K562 (cell line): ENCODE measurements at regions not wholly inside any gene's neighbourhood (a gene's known extent, or its start where the extent isn't known, plus 50 kb on each side); places are given as distances from the start of the nearest gene placed in this dataset.

Experiments
- ARID1B ChIP-seq: fragments of 450-650 bp; IDR thresholded peaks from 2 replicates; pipeline ENCODE4 v1.6.1; 2016; ENCODE audit warnings: antibody characterized with exemption, mild to moderate bottlenecking, inconsistent platforms
- ATF1 ChIP-seq, 2 experiments: fragments of 450-650 bp in 1 of 2; IDR thresholded peaks; 2 replicates each; pipeline ENCODE4 v1.6.1; 2016; ENCODE audit warnings: missing compliant biosample characterization in 1 of 2, missing genetic modification characterization in 1 of 2
- BHLHE40 ChIP-seq: IDR thresholded peaks from 2 replicates; pipeline ENCODE4 v1.6.1; 2011; ENCODE audit warnings: low read length, improper control_type of control experiment
- FIP1L1 ChIP-seq: fragments of 200-400 bp; formaldehyde crosslinking; IDR thresholded peaks from 2 replicates; pipeline ENCODE4 v1.6.1; 2018; ENCODE audit warnings: mild to moderate bottlenecking, low read depth, low read length; ENCODE audit not compliant: poor library complexity, severe bottlenecking
- FOXA3 ChIP-seq, 2 experiments: fragments of 450-650 bp in 1 of 2; sonication (generic) in 1 of 2; formaldehyde crosslinking; IDR thresholded peaks in 1 of 2; conservative IDR thresholded peaks in 1 of 2; 2 replicates each; pipeline versions ENCODE4 v1.4.0 to v1.8.0; 2020 to 2022; ENCODE audit warnings: mild to moderate bottlenecking in 2 of 2, missing genetic modification reagents in 1 of 2
- GABPB1 ChIP-seq: sonication (generic); formaldehyde crosslinking; IDR thresholded peaks from 2 replicates; pipeline ENCODE4 v1.8.0; 2022; ENCODE audit warnings: mild to moderate bottlenecking, missing genetic modification reagents
- JUN ChIP-seq, 2 experiments: sonication (generic) in 1 of 2; formaldehyde crosslinking in 1 of 2; IDR thresholded peaks; 2 replicates each; pipeline versions ENCODE4 v1.6.1 to v1.8.0; 2012 to 2022; ENCODE audit warnings: borderline replicate concordance in 2 of 2, mild to moderate bottlenecking in 2 of 2, improper control_type of control experiment in 1 of 2, low read depth in 1 of 2, low read length in 1 of 2, missing genetic modification reagents in 1 of 2
- KDM2B ChIP-seq: fragments of 250-450 bp; sonication (Bioruptor Pico); IDR thresholded peaks from 2 replicates; pipeline ENCODE4 v1.8.0; 2021; ENCODE audit warnings: mild to moderate bottlenecking, moderate library complexity
- KLF1 ChIP-seq: fragments of 450-650 bp; IDR thresholded peaks from 2 replicates; pipeline ENCODE4 v1.6.1; 2016; ENCODE audit warnings: missing genetic modification characterization, missing compliant biosample characterization
- NFXL1 ChIP-seq: fragments of 450-650 bp; formaldehyde crosslinking; IDR thresholded peaks from 2 replicates; pipeline ENCODE4 v1.4.0; 2021; ENCODE audit warnings: mild to moderate bottlenecking
- RBFOX2 ChIP-seq: fragments of 200-400 bp; formaldehyde crosslinking; IDR thresholded peaks from 2 replicates; pipeline ENCODE4 v1.6.1; 2017; ENCODE audit warnings: low read depth, mild to moderate bottlenecking, low read length, moderate library complexity
- SOX6 ChIP-seq: fragments of 450-650 bp; IDR thresholded peaks from 2 replicates; pipeline ENCODE4 v1.6.1; 2014; ENCODE audit warnings: mild to moderate bottlenecking
- ZNF140 ChIP-seq: fragments of 250-450 bp; sonication (Bioruptor Pico); IDR thresholded peaks from 2 replicates; pipeline ENCODE4 v1.8.0; 2021; ENCODE audit warnings: moderate library complexity, mild to moderate bottlenecking, inconsistent platforms
- TF ChIP-seq, protein P1 (sequence below), 2 experiments: fragments of 450-650 bp in 1 of 2; sonication (generic) in 1 of 2; formaldehyde crosslinking in 1 of 2; IDR thresholded peaks in 1 of 2; conservative IDR thresholded peaks in 1 of 2; 2 replicates each; pipeline versions ENCODE4 v1.6.1 to v1.8.1; 2016 to 2023; ENCODE audit warnings: mild to moderate bottlenecking in 2 of 2, moderate library complexity in 2 of 2, inconsistent platforms in 1 of 2, missing genetic modification reagents in 1 of 2
- TF ChIP-seq, protein P2 (sequence below): fragments of 450-650 bp; IDR thresholded peaks from 2 replicates; pipeline ENCODE4 v1.6.1; 2016; ENCODE audit warnings: low read depth, mild to moderate bottlenecking, moderate library complexity

DNA sequence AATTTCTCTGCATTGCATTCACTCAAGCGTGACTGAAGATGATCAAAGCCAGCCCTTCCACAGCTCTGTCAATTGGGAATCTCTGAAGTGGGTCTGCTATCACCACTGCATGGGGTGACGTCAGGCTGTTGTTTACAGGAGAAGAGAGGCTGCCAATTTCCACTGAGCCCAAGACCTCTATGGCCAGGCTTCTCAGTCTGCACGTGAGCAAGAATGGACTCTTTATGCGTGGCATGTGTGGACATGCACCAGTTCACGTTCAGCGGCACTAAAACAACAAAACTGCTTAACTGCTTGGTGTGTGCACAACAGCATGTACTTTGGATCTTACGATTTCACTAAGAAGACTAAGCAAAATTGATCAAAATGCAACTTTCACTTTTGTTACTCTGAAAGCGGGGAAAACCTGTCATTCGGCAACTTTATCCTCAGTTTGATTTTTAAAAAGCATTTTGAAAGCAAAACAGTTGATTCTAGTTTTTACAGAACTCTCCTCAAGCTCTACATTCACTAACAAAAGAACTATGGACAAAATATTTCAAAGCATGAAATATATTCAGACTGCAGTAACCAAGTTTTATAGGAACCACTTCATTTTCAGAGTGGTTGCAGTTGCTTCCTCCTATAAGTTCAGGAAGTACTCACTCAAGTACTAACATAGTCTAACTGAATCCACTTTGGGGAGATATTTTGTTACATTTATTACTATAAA, 77.0 kb upstream of the SERTAD2 start (continued):
- TF ChIP-seq KLF1: no peak
- no peak for TF ChIP-seq RBFOX2
- TF ChIP-seq, protein P1, sequence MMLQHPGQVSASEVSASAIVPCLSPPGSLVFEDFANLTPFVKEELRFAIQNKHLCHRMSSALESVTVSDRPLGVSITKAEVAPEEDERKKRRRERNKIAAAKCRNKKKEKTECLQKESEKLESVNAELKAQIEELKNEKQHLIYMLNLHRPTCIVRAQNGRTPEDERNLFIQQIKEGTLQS (IDR thresholded peaks at IDR 0.05): peak; percentile 84
- TF ChIP-seq, protein P1 (CRISPR knock-in tag; conservative IDR thresholded peaks at IDR 0.05): no peak
- no peak for TF ChIP-seq ARID1B
- TF ChIP-seq FOXA3 (CRISPR knock-in tag; conservative IDR thresholded peaks at IDR 0.05 in 1 of 2, IDR thresholded peaks at IDR 0.05 in 1 of 2): 0 out of 4 replicates have a peak, but pooled peaks of 1 of the 2 experiments have one; percentile 23
- TF ChIP-seq JUN (IDR thresholded peaks at IDR 0.05; ENCODE audit: borderline replicate concordance, low read depth, low read length): 0 out of 2 replicates have a peak, but pooled peaks have one; percentile 39
- TF ChIP-seq JUN (CRISPR knock-in tag; IDR thresholded peaks at IDR 0.05; ENCODE audit: borderline replicate concordance): no peak
- TF ChIP-seq, protein P2, sequence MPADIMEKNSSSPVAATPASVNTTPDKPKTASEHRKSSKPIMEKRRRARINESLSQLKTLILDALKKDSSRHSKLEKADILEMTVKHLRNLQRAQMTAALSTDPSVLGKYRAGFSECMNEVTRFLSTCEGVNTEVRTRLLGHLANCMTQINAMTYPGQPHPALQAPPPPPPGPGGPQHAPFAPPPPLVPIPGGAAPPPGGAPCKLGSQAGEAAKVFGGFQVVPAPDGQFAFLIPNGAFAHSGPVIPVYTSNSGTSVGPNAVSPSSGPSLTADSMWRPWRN: no peak
- TF ChIP-seq KDM2B (CRISPR knock-in tag): no peak
- no peak for TF ChIP-seq GABPB1
- no peak for TF ChIP-seq ATF1 (CRISPR knock-in tag; IDR thresholded peaks at IDR 0.05)
- peak; percentile 45 for TF ChIP-seq ATF1 (tag; IDR thresholded peaks at IDR 0.05)
- no peak for TF ChIP-seq FIP1L1
- TF ChIP-seq BHLHE40: peak; percentile 90
- peak; percentile 54; the same call in 1 of the 2 replicates for TF ChIP-seq SOX6
- TF ChIP-seq NFXL1 (CRISPR knock-in tag): no peak
- no peak for TF ChIP-seq ZNF140 (CRISPR knock-in tag)
